Breast epithelium (tissue), 3 donors: ENCODE measurements at regions not wholly inside any gene's neighbourhood (a gene's known extent, or its start where the extent isn't known, plus 50 kb on each side); places are given as distances from the start of the nearest gene placed in this dataset.

Experiments used
- CTCF ChIP-seq, 3 donors: fragments of 450-650 bp; IDR thresholded peaks; one replicate each; pipeline ENCODE4 v1.5.1; 2016 to 2017; ENCODE audit warnings: antibody characterized with exemption in 3 of 3, mild to moderate bottlenecking in 3 of 3, moderate library complexity in 3 of 3
- POLR2AphosphoS5 ChIP-seq, 3 donors: sonication (generic); formaldehyde crosslinking; IDR thresholded peaks; one replicate each; pipeline ENCODE4 v1.6.1; 2017; ENCODE audit warnings: antibody characterized with exemption in 3 of 3

DNA sequence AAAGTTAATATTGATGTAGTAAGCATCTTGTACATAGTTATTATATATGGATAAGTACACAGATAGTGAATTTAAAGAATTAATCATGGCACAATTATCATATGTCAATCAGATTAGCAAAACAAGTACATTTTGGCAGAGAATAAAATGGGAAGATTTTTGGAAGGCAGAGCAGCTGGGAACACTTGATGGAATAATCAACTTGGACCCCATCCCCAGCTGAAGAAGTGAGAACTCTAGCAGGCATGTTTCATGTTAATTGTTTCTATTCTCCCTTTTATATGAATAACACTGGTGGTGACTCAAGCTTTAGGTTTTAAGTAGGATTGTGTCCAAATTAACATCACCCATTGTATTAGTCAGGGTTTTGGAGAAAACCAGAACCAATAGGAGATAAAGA lies 198.7 kb downstream of the KCNJ2 start:
- no peak for TF ChIP-seq CTCF (IDR thresholded peaks at IDR 0.05)
- no peak for TF ChIP-seq POLR2AphosphoS5 (IDR thresholded peaks at IDR 0.05)
